ENCODE measurements at regions not wholly inside any gene's neighbourhood (a gene's known extent, or its start where the extent isn't known, plus 50 kb on each side); places are given as distances from the start of the nearest gene placed in this dataset.

DNA sequence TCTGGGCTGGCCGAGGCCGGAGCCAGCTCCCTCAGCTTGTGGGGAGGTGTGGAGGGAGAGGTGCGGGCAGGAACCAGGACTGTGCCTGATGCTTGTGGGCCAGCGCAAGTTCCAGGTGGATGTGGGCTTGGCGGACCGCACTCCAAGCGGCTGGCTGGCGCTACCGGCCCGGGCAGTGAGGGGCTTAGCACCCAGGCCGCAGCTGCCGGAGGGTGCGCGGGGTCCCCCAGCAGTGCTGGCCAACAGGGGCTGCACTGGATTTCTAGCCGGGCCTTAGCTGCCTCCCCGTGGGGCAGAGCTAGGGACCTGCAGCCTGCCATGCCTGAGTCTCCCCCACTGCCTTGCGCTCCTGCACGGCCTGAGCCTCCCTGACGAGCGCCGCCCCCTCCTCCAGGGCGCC, 242.8 kb downstream of the CCSER2 start:
- no peak for DNase-seq (ENCODE audit: low read depth)
- TF ChIP-seq, protein P1, sequence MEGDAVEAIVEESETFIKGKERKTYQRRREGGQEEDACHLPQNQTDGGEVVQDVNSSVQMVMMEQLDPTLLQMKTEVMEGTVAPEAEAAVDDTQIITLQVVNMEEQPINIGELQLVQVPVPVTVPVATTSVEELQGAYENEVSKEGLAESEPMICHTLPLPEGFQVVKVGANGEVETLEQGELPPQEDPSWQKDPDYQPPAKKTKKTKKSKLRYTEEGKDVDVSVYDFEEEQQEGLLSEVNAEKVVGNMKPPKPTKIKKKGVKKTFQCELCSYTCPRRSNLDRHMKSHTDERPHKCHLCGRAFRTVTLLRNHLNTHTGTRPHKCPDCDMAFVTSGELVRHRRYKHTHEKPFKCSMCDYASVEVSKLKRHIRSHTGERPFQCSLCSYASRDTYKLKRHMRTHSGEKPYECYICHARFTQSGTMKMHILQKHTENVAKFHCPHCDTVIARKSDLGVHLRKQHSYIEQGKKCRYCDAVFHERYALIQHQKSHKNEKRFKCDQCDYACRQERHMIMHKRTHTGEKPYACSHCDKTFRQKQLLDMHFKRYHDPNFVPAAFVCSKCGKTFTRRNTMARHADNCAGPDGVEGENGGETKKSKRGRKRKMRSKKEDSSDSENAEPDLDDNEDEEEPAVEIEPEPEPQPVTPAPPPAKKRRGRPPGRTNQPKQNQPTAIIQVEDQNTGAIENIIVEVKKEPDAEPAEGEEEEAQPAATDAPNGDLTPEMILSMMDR (IDR thresholded peaks at IDR 0.05; ENCODE audit: insufficient read depth, low read depth, low read length) = no peak
- ChIA-PET POLR2A (no interaction called here), CTCF (no interaction called here)
- no peak overlapping the region for H3K4me3 ChIP-seq (ENCODE audit: low read depth, low read length)
- no peaks in the 10 kb centered on the region for H3K36me3 ChIP-seq (ENCODE audit: control insufficient read depth, insufficient read depth, low read length)
- no peaks in the 10 kb centered on the region for H3K27me3 ChIP-seq (ENCODE audit: control insufficient read depth, insufficient read depth, low read length)

DNA sequence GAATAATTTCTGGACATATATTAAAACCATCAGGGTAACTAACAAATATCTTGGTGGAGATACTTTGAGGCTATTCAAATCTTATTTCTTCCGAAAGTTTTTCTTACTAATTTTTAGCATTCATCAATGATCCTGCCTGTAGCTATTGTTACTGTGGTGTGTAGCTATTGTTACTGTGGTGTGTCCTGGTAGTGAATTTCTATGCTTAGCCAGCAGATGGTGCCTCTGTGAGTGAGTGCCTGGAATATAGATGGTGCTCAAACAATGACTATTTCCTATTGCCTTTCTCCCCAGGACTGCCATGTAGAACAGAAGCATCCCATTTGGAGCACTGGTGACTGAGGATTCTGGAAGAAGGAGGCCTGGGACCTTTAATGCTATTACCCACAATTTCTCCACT, 245.7 kb downstream of the CCSER2 start:
- Histone ChIP-seq H3K36me3 (ENCODE audit: control insufficient read depth, insufficient read depth, low read length) (no peaks in the 10 kb centered on the region), H3K4me3 (ENCODE audit: low read depth, low read length) (no peak overlapping the region), H3K27me3 (ENCODE audit: control insufficient read depth, insufficient read depth, low read length) (no peaks in the 10 kb centered on the region)
- TF ChIP-seq, protein P1 (IDR thresholded peaks at IDR 0.05; ENCODE audit: insufficient read depth, low read depth, low read length) = no peak
- ChIA-PET CTCF (no interaction called here), POLR2A (no interaction called here)
- DNase-seq (ENCODE audit: low read depth) = no peak

DNA sequence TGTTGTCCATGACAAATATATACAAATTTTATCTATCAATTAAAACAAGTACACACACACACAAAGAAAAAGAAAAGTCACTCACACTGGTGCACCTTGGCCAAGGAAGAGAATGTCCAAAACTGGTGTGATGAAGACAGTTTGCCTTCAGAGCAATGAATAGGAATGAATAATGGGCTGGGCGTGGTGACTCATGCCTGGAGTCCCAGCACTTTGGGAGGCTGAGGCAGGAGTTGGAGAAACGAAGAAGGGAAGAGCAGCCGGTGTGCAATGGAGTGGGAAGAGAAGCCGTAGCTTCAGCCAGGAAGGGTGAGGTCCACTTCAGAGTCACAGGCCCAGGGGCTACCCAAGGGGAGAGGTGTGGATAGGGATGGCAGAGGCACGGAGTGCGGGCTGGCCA, 253.6 kb downstream of the CCSER2 start:
- ChIA-PET POLR2A (no interaction called here), CTCF (no interaction called here)

DNA sequence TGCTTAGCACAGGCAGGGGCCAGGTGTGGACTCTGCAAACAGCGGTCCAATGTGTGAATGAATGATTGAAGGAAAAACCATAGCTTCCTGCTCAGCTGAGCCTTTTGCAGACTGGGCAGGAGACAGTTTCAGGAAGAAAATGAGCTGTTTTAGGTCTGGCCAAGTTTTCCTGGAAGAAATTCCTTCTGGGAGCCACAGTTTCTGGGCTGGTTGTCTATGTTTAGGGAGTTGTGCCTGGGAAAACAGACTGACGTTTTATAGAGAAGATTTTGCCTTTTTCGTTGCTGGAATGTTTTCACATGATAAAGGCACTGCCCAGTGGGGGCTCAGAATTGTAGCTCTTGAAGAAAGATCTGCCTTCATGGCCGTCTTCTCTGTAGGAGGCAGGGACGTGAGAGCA, 255.1 kb downstream of the CCSER2 start:
- Histone ChIP-seq H3K36me3 (ENCODE audit: control insufficient read depth, insufficient read depth, low read length) (no peaks in the 10 kb centered on the region), H3K27me3 (ENCODE audit: control insufficient read depth, insufficient read depth, low read length) (no peaks in the 10 kb centered on the region), H3K4me3 (ENCODE audit: low read depth, low read length) (no peak overlapping the region)
- ChIA-PET CTCF (no interaction called here), POLR2A (no interaction called here)
- DNase-seq (ENCODE audit: low read depth) = no peak
- TF ChIP-seq, protein P1 (IDR thresholded peaks at IDR 0.05; ENCODE audit: insufficient read depth, low read depth, low read length) = no peak

More for the DNA sequence above, 253.6 kb downstream of the CCSER2 start:
- Histone ChIP-seq H3K4me3 (ENCODE audit: low read depth, low read length) (no peak overlapping the region), H3K27me3 (ENCODE audit: control insufficient read depth, insufficient read depth, low read length) (no peaks in the 10 kb centered on the region), H3K36me3 (ENCODE audit: control insufficient read depth, insufficient read depth, low read length) (no peaks in the 10 kb centered on the region)
- TF ChIP-seq, protein P1 (IDR thresholded peaks at IDR 0.05; ENCODE audit: insufficient read depth, low read depth, low read length) = no peak
- DNase-seq (ENCODE audit: low read depth) = no peak

DNA sequence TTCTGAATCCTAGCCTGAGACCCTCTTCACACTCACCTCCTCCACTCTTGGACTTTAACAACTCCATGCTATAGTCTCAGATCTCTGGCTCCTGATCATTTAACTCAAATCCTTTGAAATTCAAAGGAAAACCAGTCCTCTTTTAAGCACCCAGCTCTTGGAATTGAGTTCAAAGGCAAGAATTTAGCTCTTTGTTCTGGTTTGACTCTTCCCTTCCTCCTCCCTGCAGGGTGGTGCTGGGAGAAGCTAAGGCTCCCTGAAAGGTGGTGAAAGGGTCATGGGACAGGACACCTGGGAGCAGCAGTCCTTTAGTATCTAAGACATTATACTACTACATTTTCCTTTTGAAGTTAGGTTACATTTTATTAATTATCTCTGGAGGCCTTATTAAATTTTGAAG, 259.4 kb downstream of the CCSER2 start:
- TF ChIP-seq, protein P1 (IDR thresholded peaks at IDR 0.05; ENCODE audit: insufficient read depth, low read depth, low read length) = no peak
- ChIA-PET CTCF (no interaction called here), POLR2A (no interaction called here)
- DNase-seq (ENCODE audit: low read depth) = no peak
- Histone ChIP-seq H3K4me3 (ENCODE audit: low read depth, low read length) (no peak overlapping the region), H3K36me3 (ENCODE audit: control insufficient read depth, insufficient read depth, low read length) (no peaks in the 10 kb centered on the region), H3K27me3 (ENCODE audit: control insufficient read depth, insufficient read depth, low read length) (no peaks in the 10 kb centered on the region)
